CD14-positive monocyte (primary cell): ENCODE measurements at regions not wholly inside any gene's neighbourhood (a gene's known extent, or its start where the extent isn't known, plus 50 kb on each side); places are given as distances from the start of the nearest gene placed in this dataset.

Experiments used
- DNase-seq, 3 donors: peaks; one replicate each; pipeline ENCODE4 v3.0.0-alpha.2; 2011 to 2022
- H2AFZ ChIP-seq: 2 replicates; pipeline ENCODE4 v1.6.0; 2012; ENCODE audit warnings: mild to moderate bottlenecking, low read depth, low read length, inconsistent platforms; ENCODE audit not compliant: insufficient read depth, poor library complexity, severe bottlenecking
- H3K27ac ChIP-seq, 2 donors: 1 replicate in 1 of 2; 2 replicates in 1 of 2; pipeline ENCODE4 v1.5.1; 2012 to 2013; ENCODE audit warnings: low read length in 2 of 2, control low read depth in 1 of 2, inconsistent platforms in 1 of 2, low read depth in 1 of 2, mild to moderate bottlenecking in 1 of 2
- H3K27me3 ChIP-seq, 2 donors: one replicate each; pipeline versions ENCODE4 v1.6.0 to v1.6.1; 2011 to 2013; ENCODE audit warnings: low read length in 2 of 2; ENCODE audit not compliant: control insufficient read depth in 2 of 2, insufficient read depth in 2 of 2
- H3K36me3 ChIP-seq, 2 donors: replicated peaks in 1 of 2; 1 replicate in 1 of 2; 2 replicates in 1 of 2; pipeline versions ENCODE4 v1.5.1 to v1.6.1; 2012 to 2013; ENCODE audit warnings: low read length in 2 of 2, control low read depth in 1 of 2, inconsistent platforms in 1 of 2, mild to moderate bottlenecking in 1 of 2; ENCODE audit not compliant: insufficient read depth in 2 of 2, control insufficient read depth in 1 of 2
- H3K4me1 ChIP-seq, 2 donors: 1 replicate in 1 of 2; 2 replicates in 1 of 2; pipeline versions ENCODE4 v1.5.1 to v1.6.1; 2012 to 2013; ENCODE audit warnings: low read length in 2 of 2, control low read depth in 1 of 2, inconsistent platforms in 1 of 2, mild to moderate bottlenecking in 1 of 2, moderate library complexity in 1 of 2; ENCODE audit not compliant: insufficient read depth in 2 of 2, control insufficient read depth in 1 of 2
- H3K4me2 ChIP-seq: replicated peaks from 2 replicates; pipeline ENCODE3; 2012; ENCODE audit warnings: low read length, moderate library complexity, mild to moderate bottlenecking; ENCODE audit not compliant: poor library complexity, severe bottlenecking; ENCODE audit errors: extremely low read depth
- H3K4me3 ChIP-seq, 3 experiments: fragments of 200-600 bp in 1 of 3; sonication (generic) in 1 of 3; replicated peaks in 1 of 3; 1 replicate in 2 of 3; 2 replicates in 1 of 3; pipeline ENCODE4 v1.5.1; 2011 to 2013; ENCODE audit warnings: low read length in 3 of 3, mild to moderate bottlenecking in 3 of 3, control low read depth in 2 of 3, low read depth in 2 of 3, inconsistent platforms in 1 of 3, moderate library complexity in 1 of 3
- H3K79me2 ChIP-seq: 2 replicates; pipeline ENCODE4 v1.6.0; 2012; ENCODE audit warnings: mild to moderate bottlenecking, control low read depth, inconsistent platforms, low read length, moderate library complexity; ENCODE audit not compliant: insufficient read depth
- H3K9ac ChIP-seq: 2 replicates; pipeline ENCODE4 v1.6.0; 2017; ENCODE audit warnings: low read length, mild to moderate bottlenecking; ENCODE audit not compliant: insufficient read depth, poor library complexity, severe bottlenecking
- H3K9me3 ChIP-seq, 2 donors: replicated peaks in 1 of 2; 1 replicate in 1 of 2; 2 replicates in 1 of 2; pipeline versions ENCODE4 v1.5.1 to v1.6.1; 2012 to 2013; ENCODE audit warnings: low read length in 2 of 2, control low read depth in 1 of 2; ENCODE audit not compliant: control insufficient read depth in 1 of 2, insufficient read depth in 1 of 2
- H4K20me1 ChIP-seq: 2 replicates; pipeline ENCODE4 v1.6.0; 2012; ENCODE audit warnings: mild to moderate bottlenecking, low read length, control low read depth, moderate library complexity; ENCODE audit not compliant: insufficient read depth
- H3K27ac Mint-ChIP-seq, 7 donors: one replicate each; pipeline ENCODE4 v1.8.0; 2020; ENCODE audit warnings: mild to moderate bottlenecking in 7 of 7, mixed read lengths in 7 of 7, moderate library complexity in 6 of 7, inconsistent platforms in 2 of 7
- H3K27me3 Mint-ChIP-seq, 3 donors: one replicate each; pipeline ENCODE4 v1.8.0; 2021 to 2022; ENCODE audit warnings: low read depth in 3 of 3, mild to moderate bottlenecking in 3 of 3, mixed read lengths in 3 of 3, moderate library complexity in 3 of 3, inconsistent platforms in 1 of 3
- H3K36me3 Mint-ChIP-seq, 2 donors: one replicate each; pipeline ENCODE4 v1.8.0; 2020; ENCODE audit warnings: mixed read lengths in 2 of 2, inconsistent platforms in 1 of 2, mild to moderate bottlenecking in 1 of 2
- H3K4me1 Mint-ChIP-seq: one replicate; pipeline ENCODE4 v1.8.0; 2020; ENCODE audit warnings: mild to moderate bottlenecking, mixed read lengths
- H3K4me3 Mint-ChIP-seq, 2 donors: one replicate each; pipeline ENCODE4 v1.8.0; 2020; ENCODE audit warnings: mild to moderate bottlenecking in 2 of 2, mixed read lengths in 2 of 2, moderate library complexity in 1 of 2
- H3K9me3 Mint-ChIP-seq, 7 donors: one replicate each; pipeline ENCODE4 v1.8.0; 2020 to 2022; ENCODE audit warnings: mixed read lengths in 7 of 7, mild to moderate bottlenecking in 6 of 7, moderate library complexity in 6 of 7, inconsistent platforms in 2 of 7
- WGBS: methylation state at CpG from one replicate; pipeline ENCODE4 v1.1.5; 2013; ENCODE audit warnings: missing lambda C conversion rate; ENCODE audit not compliant: insufficient coverage; 5-methylcytosine and 5-hydroxymethylcytosine counted together
- intact Hi-C, 2 donors: fragments of 100-400 bp; cut with micrococcal nuclease; formaldehyde crosslinking; loops; one replicate each; pipeline versions ENCODE4 v1.15.0 to v1.15.1; 2023
- TF ChIP-seq, protein P1 (sequence below): fragments of 200-600 bp; IDR thresholded peaks from one replicate; pipeline ENCODE4 v1.8.0; 2022; ENCODE audit warnings: antibody characterized with exemption, mild to moderate bottlenecking

DNA sequence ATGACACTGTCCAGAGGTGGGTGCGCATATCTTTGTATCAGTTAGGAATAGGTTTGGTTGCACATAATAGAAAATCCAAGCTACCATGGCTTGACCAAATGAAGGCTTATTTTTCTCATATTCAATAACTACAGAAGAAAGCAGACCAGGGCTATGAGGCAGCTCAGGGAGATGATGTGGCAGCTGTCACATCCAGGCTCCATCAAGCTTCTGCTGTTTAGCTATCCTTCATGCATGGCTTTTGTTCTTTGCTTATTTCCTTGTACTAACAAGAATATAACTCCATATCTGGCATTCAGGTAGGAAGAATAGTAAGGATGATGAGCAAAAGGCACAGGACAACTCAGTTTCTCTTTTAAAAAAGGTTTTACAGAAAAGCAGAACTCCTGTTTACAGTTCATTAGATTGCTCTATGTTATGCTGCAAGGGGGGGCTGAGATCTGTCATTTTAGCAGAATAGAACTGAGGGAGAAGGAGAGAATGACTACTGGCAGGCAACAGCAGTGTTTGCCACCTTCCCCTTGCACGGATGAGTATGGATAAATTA lies 336.1 kb downstream of the MLLT3 start:
- Histone ChIP-seq H3K9ac (no peak overlapping the region), H3K36me3 (no peaks in the 10 kb centered on the region), H3K27me3 (no peaks in the 10 kb centered on the region), H3K4me3 (no peak overlapping the region), H4K20me1 (no peaks in the 10 kb centered on the region), H3K9me3 (no peaks in the 10 kb centered on the region), H3K79me2 (no peaks in the 10 kb centered on the region), H3K27ac (no peak overlapping the region), H2AFZ (no peak overlapping the region), H3K4me1 (no peaks in the 10 kb centered on the region), H3K4me2 (no peak overlapping the region)
- no peaks in the 10 kb centered on the region for H3K36me3 Mint-ChIP-seq
- peaks cover 0 to 10% (median 3%) of the 10 kb centered on the region in 7 donors for H3K9me3 Mint-ChIP-seq
- no peak overlapping the region for H3K4me3 Mint-ChIP-seq
- 56% methylated on average over 1 of the region's 2 CpGs for WGBS
- TF ChIP-seq, protein P1, sequence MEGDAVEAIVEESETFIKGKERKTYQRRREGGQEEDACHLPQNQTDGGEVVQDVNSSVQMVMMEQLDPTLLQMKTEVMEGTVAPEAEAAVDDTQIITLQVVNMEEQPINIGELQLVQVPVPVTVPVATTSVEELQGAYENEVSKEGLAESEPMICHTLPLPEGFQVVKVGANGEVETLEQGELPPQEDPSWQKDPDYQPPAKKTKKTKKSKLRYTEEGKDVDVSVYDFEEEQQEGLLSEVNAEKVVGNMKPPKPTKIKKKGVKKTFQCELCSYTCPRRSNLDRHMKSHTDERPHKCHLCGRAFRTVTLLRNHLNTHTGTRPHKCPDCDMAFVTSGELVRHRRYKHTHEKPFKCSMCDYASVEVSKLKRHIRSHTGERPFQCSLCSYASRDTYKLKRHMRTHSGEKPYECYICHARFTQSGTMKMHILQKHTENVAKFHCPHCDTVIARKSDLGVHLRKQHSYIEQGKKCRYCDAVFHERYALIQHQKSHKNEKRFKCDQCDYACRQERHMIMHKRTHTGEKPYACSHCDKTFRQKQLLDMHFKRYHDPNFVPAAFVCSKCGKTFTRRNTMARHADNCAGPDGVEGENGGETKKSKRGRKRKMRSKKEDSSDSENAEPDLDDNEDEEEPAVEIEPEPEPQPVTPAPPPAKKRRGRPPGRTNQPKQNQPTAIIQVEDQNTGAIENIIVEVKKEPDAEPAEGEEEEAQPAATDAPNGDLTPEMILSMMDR: no peak
- no peaks in the 10 kb centered on the region for H3K27me3 Mint-ChIP-seq
- H3K27ac Mint-ChIP-seq: no peak overlapping the region
- H3K4me1 Mint-ChIP-seq: no peaks in the 10 kb centered on the region
- intact Hi-C loops: no loop called here
- no peak for DNase-seq

DNA sequence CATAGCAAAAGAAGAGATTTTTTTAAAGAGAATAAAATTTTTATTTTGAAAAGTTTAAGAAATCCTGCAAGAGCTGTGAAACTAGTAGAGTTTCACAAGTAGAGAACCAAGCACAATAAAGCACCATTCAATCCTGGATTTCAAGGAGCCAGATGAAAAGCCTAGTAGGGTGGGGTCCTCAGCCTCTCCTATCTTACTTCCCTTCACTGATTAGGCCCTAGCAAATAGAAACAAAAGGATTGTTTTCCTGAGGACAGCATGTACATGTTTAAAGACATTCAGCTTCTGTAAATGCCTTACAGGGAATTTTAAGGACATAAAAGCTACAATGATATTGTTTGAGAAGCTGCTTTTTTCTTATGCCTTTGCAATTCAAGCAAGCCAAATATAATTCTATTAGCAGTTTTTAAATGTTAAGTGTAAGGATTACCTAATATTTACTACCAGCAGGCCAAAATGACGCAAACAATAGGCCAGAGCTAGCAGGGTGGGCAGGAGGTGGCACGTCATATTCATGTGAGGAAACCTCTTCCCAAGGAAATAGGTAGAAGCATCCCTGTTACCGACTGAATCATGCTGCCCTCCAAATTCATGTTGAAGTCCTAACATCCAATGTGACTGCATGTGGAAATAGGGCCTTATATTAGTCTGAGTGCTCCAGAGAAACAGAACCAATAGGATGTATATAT lies 337.6 kb downstream of the MLLT3 start:
- Histone ChIP-seq H2AFZ (no peak overlapping the region), H3K79me2 (no peaks in the 10 kb centered on the region), H3K36me3 (no peaks in the 10 kb centered on the region), H3K4me2 (no peak overlapping the region), H3K4me1 (no peaks in the 10 kb centered on the region), H3K27me3 (no peaks in the 10 kb centered on the region), H4K20me1 (no peaks in the 10 kb centered on the region), H3K27ac (no peak overlapping the region), H3K9me3 (no peaks in the 10 kb centered on the region), H3K9ac (no peak overlapping the region), H3K4me3 (no peak overlapping the region)
- H3K4me1 Mint-ChIP-seq: no peaks in the 10 kb centered on the region
- H3K4me3 Mint-ChIP-seq: no peak overlapping the region
- H3K27me3 Mint-ChIP-seq: no peaks in the 10 kb centered on the region
- no CpG with 5 or more reads among the region's 3 CpGs for WGBS
- TF ChIP-seq, protein P1: no peak
- no peaks in the 10 kb centered on the region for H3K36me3 Mint-ChIP-seq
- no peak overlapping the region for H3K27ac Mint-ChIP-seq
- no peak for DNase-seq
- intact Hi-C loops: no loop called here
- peaks cover 0 to 5% (median 2%) of the 10 kb centered on the region in 7 donors for H3K9me3 Mint-ChIP-seq
